ENCODE measurements at regions not wholly inside any gene's neighbourhood (a gene's known extent, or its start where the extent isn't known, plus 50 kb on each side); places are given as distances from the start of the nearest gene placed in this dataset.

DNA sequence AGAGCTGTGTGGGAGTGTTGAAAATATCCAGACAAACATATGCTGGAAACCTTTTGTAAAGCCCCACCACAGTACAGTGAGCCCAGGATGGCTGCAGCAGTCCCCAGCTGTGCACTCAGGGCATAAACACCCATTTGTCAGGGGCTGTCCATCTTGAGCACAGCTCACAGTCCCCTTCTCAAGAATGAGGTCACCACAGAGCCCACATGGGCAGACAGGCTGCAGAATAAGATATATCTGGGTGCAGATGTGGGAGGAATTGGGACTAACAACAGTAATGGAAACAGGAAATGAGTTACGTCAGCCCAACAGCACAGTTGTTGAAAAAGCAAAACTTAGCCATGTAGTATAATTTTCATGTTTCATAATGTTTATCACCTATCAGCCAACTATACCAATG lies 219.6 kb downstream of the ETAA1 start:
- TF ChIP-seq, protein P1, sequence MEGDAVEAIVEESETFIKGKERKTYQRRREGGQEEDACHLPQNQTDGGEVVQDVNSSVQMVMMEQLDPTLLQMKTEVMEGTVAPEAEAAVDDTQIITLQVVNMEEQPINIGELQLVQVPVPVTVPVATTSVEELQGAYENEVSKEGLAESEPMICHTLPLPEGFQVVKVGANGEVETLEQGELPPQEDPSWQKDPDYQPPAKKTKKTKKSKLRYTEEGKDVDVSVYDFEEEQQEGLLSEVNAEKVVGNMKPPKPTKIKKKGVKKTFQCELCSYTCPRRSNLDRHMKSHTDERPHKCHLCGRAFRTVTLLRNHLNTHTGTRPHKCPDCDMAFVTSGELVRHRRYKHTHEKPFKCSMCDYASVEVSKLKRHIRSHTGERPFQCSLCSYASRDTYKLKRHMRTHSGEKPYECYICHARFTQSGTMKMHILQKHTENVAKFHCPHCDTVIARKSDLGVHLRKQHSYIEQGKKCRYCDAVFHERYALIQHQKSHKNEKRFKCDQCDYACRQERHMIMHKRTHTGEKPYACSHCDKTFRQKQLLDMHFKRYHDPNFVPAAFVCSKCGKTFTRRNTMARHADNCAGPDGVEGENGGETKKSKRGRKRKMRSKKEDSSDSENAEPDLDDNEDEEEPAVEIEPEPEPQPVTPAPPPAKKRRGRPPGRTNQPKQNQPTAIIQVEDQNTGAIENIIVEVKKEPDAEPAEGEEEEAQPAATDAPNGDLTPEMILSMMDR (IDR thresholded peaks at IDR 0.05): no peak
- TF ChIP-seq POLR2A (IDR thresholded peaks at IDR 0.05): no peak

Data from lower leg skin (tissue), 3 donors.